BJ (cell line): ENCODE measurements at regions not wholly inside any gene's neighbourhood (a gene's known extent, or its start where the extent isn't known, plus 50 kb on each side); places are given as distances from the start of the nearest gene placed in this dataset.

ENCODE experiments used
- CTCF ChIA-PET: fragments of 350-600 bp; formaldehyde crosslinking; extraction: SDS; loops from one replicate; lab custom pipeline; 2021; ENCODE audit warnings: antibody characterized with exemption, inconsistent platforms; lab: Yijun Ruan, JAX
- POLR2A ChIA-PET: fragments of 300-600 bp; sonication (Branson Sonifier 250); formaldehyde crosslinking; extraction: SDS; loops from one replicate; lab custom pipeline; 2021; ENCODE audit warnings: antibody characterized with exemption; lab: Charles Lee
- DNase-seq: peaks from one replicate; pipeline ENCODE4 v3.0.0-alpha.2; 2011; ENCODE audit warnings: low read depth
- H3K27me3 ChIP-seq: 2 replicates; pipeline ENCODE4 v1.6.0; 2011; ENCODE audit warnings: low read length; ENCODE audit not compliant: control insufficient read depth, insufficient read depth
- H3K36me3 ChIP-seq: 2 replicates; pipeline ENCODE4 v1.5.1; 2011; ENCODE audit warnings: low read length; ENCODE audit not compliant: control insufficient read depth, insufficient read depth
- H3K4me3 ChIP-seq: 2 replicates; pipeline ENCODE4 v1.5.1; 2011; ENCODE audit warnings: low read depth, mild to moderate bottlenecking, control low read depth, low read length
- TF ChIP-seq, protein P1 (sequence below): IDR thresholded peaks from 2 replicates; pipeline ENCODE4 v1.5.1; 2011; ENCODE audit warnings: low read depth, mild to moderate bottlenecking, control low read depth, inconsistent platforms, low read length, moderate library complexity; ENCODE audit not compliant: insufficient read depth

DNA sequence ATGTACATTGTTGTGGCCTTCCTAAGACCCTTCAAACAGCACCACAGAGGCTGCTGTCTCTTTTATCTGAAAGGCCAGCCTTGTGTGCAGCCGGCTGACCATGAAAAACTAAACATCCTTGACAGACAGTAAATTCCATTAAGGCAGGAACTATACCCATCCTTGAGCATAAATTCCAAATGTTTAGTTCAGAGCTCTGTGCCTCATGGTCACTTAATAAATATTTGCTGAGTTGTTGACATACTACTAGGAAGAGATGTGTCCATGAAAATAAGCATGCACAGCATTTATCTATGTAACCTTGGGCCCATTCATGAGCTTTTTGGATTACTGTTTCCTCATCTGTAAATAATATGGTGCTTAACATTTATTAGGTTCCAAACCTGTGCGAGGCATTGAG lies 424.8 kb downstream of the HRH4 start:
- POLR2A ChIA-PET, result no interaction called here
- Histone ChIP-seq H3K36me3 (no peaks in the 10 kb centered on the region), H3K27me3 (no peaks in the 10 kb centered on the region), H3K4me3 (no peak overlapping the region)
- CTCF ChIA-PET, result interaction anchor here (0.6 to 0.9 kb wide), 2 partner anchors 13 to 445 kb away, joined by 3 read pairs; no protein-coding TSS in a partner anchor
- TF ChIP-seq, protein P1, sequence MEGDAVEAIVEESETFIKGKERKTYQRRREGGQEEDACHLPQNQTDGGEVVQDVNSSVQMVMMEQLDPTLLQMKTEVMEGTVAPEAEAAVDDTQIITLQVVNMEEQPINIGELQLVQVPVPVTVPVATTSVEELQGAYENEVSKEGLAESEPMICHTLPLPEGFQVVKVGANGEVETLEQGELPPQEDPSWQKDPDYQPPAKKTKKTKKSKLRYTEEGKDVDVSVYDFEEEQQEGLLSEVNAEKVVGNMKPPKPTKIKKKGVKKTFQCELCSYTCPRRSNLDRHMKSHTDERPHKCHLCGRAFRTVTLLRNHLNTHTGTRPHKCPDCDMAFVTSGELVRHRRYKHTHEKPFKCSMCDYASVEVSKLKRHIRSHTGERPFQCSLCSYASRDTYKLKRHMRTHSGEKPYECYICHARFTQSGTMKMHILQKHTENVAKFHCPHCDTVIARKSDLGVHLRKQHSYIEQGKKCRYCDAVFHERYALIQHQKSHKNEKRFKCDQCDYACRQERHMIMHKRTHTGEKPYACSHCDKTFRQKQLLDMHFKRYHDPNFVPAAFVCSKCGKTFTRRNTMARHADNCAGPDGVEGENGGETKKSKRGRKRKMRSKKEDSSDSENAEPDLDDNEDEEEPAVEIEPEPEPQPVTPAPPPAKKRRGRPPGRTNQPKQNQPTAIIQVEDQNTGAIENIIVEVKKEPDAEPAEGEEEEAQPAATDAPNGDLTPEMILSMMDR, result no peak
- no peak for DNase-seq

DNA sequence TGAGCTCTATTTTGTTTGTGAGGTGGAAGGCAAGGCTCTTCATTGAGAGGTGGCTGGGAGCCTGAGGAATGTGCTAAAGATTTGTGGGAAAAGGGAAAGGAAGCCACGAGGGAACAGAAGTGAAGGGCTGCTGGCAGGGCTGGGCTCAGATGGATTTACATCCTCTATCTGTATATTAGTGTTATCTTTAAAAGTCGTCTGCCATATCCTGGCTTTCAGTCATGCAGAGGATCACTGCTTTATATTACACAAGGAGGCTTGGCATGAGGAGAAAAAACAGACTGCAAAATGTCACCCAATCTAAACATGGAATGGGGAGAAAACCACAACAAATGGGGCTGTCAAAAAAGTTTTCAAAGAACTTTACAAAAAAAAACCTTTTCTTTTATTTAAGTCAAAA lies 434.4 kb downstream of the HRH4 start:
- CTCF ChIA-PET, result interaction anchor here (0.6 kb wide), 1 partner anchor 346 kb away, joined by 3 read pairs; no protein-coding TSS in a partner anchor
- POLR2A ChIA-PET, result interaction anchor here (0.7 kb wide), 1 partner anchor 43 kb away, joined by 3 read pairs; no protein-coding TSS in a partner anchor
- Histone ChIP-seq H3K27me3 (peaks cover 2% of the 10 kb centered on the region; the same call in 1 of the 2 replicates), H3K36me3 (no peaks in the 10 kb centered on the region), H3K4me3 (no peak overlapping the region)
- no peak for DNase-seq
- TF ChIP-seq, protein P1, result no peak

DNA sequence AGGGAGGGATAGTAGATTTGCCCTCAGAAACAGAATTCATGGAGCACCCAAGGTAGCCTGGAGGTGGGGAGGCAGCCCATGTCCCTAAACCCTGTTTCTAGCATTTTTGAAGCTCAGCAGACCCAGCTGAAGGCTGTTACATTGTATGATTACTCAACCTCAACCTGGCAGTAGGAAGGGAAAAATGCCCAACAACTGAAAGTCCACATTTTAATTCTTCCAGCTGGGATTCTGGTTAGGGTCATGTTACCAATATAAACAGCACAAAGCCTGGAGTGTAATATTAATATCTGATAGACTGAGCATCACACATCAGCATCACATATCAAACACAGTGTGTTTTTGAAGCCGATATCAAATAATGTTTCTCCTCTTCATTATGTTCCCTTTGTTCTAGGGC lies 437.0 kb downstream of the HRH4 start:
- ChIA-PET CTCF (interaction anchor here (1.1 kb wide), 1 partner anchor 12 kb away, joined by 3 read pairs; no protein-coding TSS in a partner anchor), POLR2A (no interaction called here)
- TF ChIP-seq, protein P1, result no peak
- Histone ChIP-seq H3K36me3 (no peaks in the 10 kb centered on the region), H3K27me3 (0 out of 2 replicates have a peak, but pooled peaks cover 2% of the 10 kb centered on the region), H3K4me3 (no peak overlapping the region)
- no peak for DNase-seq

DNA sequence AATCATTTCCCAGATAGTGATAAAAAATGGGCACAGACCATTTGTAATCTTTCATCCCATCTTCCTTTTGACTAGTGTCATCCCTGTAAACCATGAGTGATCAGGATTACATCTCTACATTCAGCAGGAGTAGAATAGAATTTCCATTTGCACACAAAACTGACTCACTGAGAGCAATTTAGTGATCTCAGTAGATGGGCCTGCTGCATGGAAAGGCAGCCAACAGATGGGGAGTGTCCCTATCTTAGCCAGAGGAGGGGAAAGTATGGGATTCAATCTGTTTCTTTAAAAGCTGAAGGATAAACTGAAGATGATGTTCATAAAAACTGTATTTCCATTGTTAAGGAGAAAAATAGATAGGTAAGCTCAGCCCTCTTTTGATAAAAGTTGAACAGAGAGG lies 441.7 kb downstream of the ZNF521 start:
- ChIA-PET POLR2A (no interaction called here), CTCF (interaction anchor here (1.5 kb wide), 1 partner anchor 10 kb away, joined by 3 read pairs; no protein-coding TSS in a partner anchor)
- no peaks in the 10 kb centered on the region for H3K36me3 ChIP-seq
- H3K4me3 ChIP-seq, result no peak overlapping the region
- H3K27me3 ChIP-seq, result no peaks in the 10 kb centered on the region
- DNase-seq, result peak; percentile 17
- TF ChIP-seq, protein P1, result no peak

DNA sequence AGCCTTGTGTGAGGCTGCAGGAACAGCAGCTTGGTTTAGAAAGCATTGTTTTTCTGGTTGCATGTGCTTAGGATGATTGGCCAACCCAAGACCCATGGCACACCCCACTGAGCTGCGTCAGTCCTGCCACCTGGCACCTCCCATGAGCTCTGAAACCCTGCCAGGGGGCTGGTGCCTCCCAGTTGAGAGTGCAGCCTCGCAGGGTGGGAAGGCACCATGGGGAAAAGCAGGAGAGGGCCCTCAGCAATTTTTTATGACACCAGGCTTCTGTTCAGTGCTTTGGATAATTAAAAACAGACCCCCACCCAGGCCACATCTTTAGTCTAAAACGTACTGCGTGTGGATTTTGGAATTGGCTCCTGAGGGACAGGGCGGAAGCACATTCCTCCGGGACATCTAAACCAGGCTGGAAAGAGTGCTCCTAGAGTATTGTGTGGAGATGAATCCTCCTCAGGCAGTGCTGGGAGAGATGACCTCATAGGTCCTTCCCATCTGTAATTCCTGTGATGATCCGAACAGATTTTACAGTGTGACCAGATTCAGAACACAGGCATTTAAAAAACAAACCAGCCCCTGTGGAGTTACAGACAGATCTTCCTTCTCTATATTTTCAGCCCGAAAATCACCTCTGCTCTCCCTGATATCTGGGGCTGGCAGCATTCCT lies 438.3 kb downstream of the ZNF521 start:
- H3K27me3 ChIP-seq, result 0 out of 2 replicates have a peak, but pooled peaks cover 2% of the 10 kb centered on the region
- H3K36me3 ChIP-seq, result no peaks in the 10 kb centered on the region
- TF ChIP-seq, protein P1, result no peak
- peak; percentile 8 for DNase-seq
- no peak overlapping the region for H3K4me3 ChIP-seq
- POLR2A ChIA-PET, result no interaction called here
- CTCF ChIA-PET, result interaction anchor here (0.6 kb wide), 2 partner anchors 622 to 1335 kb away, joined by 3 read pairs; no protein-coding TSS in a partner anchor
